ENCODE measurements at regions not wholly inside any gene's neighbourhood (a gene's known extent, or its start where the extent isn't known, plus 50 kb on each side); places are given as distances from the start of the nearest gene placed in this dataset.

GRCh38 chr5:67299231-67299735 lies 102.7 kb upstream of the CD180 start:
- Histone ChIP-seq H3K27me3 (ENCODE audit: insufficient read depth) (no peaks in the 10 kb centered on the region), H3K9ac (no peak overlapping the region), H3F3A (replicated peaks; ENCODE audit: insufficient read depth) (peaks cover 17% of the 10 kb centered on the region), H3K27ac (ENCODE audit: low read depth in 2 of 2, low read length in 1 of 2) (no peak overlapping the region), H3K9me3 (no peaks in the 10 kb centered on the region), H2AFZ (ENCODE audit: low read depth) (no peak overlapping the region), H3K36me3 (replicated peaks in 1 of 2; ENCODE audit: control insufficient read depth in 1 of 2, insufficient read depth in 2 of 2, low read length in 1 of 2) (no peaks in the 10 kb centered on the region), H3K4me1 (ENCODE audit: control insufficient read depth in 1 of 2, insufficient read depth in 2 of 2, low read depth in 1 of 2, low read length in 1 of 2) (peaks cover 0 to 37% of the 10 kb centered on the region in 2 experiments; a peak in 3 of 4 replicates), H3K79me2 (ENCODE audit: insufficient read depth) (no peaks in the 10 kb centered on the region), H3K9me2 (no peaks in the 10 kb centered on the region), H3K4me3 (ENCODE audit: low read depth in 2 of 2, low read length in 1 of 2) (no peak overlapping the region), H3K4me2 (no peak overlapping the region), H4K20me1 (ENCODE audit: insufficient read depth) (no peaks in the 10 kb centered on the region)
- ChIA-PET POLR2A (no interaction called here), CTCF (no interaction called here)
- no peak for DNase-seq
- no peak for TF ChIP-seq SIN3A (IDR thresholded peaks at IDR 0.05; ENCODE audit: borderline replicate concordance, low read depth, low read length)
- TF ChIP-seq CHD2 (IDR thresholded peaks at IDR 0.05; ENCODE audit: low read length, partially characterized antibody) = no peak
- no peak for TF ChIP-seq USF1 (IDR thresholded peaks at IDR 0.05; ENCODE audit: borderline replicate concordance, low read depth)
- TF ChIP-seq FOSL2 (IDR thresholded peaks at IDR 0.05; ENCODE audit: borderline replicate concordance, low read depth) = no peak
- no peak for TF ChIP-seq GABPA (IDR thresholded peaks at IDR 0.05; ENCODE audit: low read depth)
- 95% methylated on average over 2 of the region's 2 CpGs for WGBS (ENCODE audit: low lambda C conversion rate)

DNA sequence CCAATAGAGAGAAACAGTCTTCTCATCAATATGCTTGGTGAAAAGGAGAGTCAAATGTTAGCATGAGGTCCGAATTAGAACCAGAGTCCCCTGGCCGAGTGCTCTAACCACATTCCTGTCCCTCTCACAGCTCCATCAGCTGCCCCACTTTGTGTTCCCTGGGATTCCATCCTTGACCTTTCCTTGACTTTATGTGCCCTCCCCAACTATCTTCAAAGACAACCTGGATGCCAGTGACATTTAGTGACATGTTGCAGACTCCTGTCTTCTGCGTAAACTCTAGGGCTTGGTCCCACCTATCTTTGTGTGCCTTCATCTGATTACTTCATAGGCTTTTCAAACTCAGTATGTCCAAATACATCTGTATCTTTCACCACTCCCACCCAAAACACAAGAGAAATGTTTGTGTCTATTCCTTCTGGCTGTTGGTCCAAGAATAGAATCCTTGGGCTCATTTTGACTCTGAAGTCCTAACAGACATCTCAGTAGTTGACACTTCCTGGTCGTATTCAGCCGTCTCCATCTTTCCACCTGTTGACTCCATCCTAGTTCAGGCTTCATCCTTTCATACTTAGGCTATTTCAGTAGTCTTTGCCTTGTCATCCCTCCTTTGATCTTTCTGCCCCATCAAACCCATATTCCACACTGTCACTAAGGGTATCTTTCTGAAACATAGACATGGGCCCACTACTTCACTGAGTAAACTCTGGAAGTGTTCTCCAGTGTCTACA lies 101.4 kb upstream of the CD180 start:
- H3K79me2 ChIP-seq (ENCODE audit: insufficient read depth) = no peaks in the 10 kb centered on the region
- H3F3A ChIP-seq (replicated peaks; ENCODE audit: insufficient read depth) = peaks cover 14% of the 10 kb centered on the region
- no peak overlapping the region for H3K27ac ChIP-seq (ENCODE audit: low read depth in 2 of 2, low read length in 1 of 2)
- H3K4me1 ChIP-seq (ENCODE audit: control insufficient read depth in 1 of 2, insufficient read depth in 2 of 2, low read depth in 1 of 2, low read length in 1 of 2) = peaks cover 0 to 25% of the 10 kb centered on the region in 2 experiments; a peak in 3 of 4 replicates
- H3K9me3 ChIP-seq = no peaks in the 10 kb centered on the region
- no peaks in the 10 kb centered on the region for H3K36me3 ChIP-seq (replicated peaks in 1 of 2; ENCODE audit: control insufficient read depth in 1 of 2, insufficient read depth in 2 of 2, low read length in 1 of 2)
- DNase-seq = no peak
- H2AFZ ChIP-seq (ENCODE audit: low read depth) = no peak overlapping the region
- H3K4me3 ChIP-seq (ENCODE audit: low read depth in 2 of 2, low read length in 1 of 2) = no peak overlapping the region
- no peak overlapping the region for H3K9ac ChIP-seq
- ChIA-PET CTCF (interaction anchor here (0.8 kb wide), 1 partner anchor 12 kb away, joined by 3 read pairs; no protein-coding TSS in a partner anchor), POLR2A (no interaction called here)
- no peaks in the 10 kb centered on the region for H3K27me3 ChIP-seq (ENCODE audit: insufficient read depth)
- H3K9me2 ChIP-seq = no peaks in the 10 kb centered on the region
- TF ChIP-seq USF2 (IDR thresholded peaks at IDR 0.05; ENCODE audit: borderline replicate concordance, low read depth, low read length) (no peak), GABPA (IDR thresholded peaks at IDR 0.05; ENCODE audit: low read depth) (no peak), EP300 (IDR thresholded peaks at IDR 0.05; ENCODE audit: borderline replicate concordance in 1 of 2, low read depth in 1 of 2, low read length in 1 of 2) (no peak), GATA2 (CRISPR knock-in tag; IDR thresholded peaks at IDR 0.05) (no peak)
- TF ChIP-seq, protein P1, sequence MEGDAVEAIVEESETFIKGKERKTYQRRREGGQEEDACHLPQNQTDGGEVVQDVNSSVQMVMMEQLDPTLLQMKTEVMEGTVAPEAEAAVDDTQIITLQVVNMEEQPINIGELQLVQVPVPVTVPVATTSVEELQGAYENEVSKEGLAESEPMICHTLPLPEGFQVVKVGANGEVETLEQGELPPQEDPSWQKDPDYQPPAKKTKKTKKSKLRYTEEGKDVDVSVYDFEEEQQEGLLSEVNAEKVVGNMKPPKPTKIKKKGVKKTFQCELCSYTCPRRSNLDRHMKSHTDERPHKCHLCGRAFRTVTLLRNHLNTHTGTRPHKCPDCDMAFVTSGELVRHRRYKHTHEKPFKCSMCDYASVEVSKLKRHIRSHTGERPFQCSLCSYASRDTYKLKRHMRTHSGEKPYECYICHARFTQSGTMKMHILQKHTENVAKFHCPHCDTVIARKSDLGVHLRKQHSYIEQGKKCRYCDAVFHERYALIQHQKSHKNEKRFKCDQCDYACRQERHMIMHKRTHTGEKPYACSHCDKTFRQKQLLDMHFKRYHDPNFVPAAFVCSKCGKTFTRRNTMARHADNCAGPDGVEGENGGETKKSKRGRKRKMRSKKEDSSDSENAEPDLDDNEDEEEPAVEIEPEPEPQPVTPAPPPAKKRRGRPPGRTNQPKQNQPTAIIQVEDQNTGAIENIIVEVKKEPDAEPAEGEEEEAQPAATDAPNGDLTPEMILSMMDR (IDR thresholded peaks at IDR 0.05) = no peak
- H4K20me1 ChIP-seq (ENCODE audit: insufficient read depth) = no peaks in the 10 kb centered on the region
- no peak overlapping the region for H3K4me2 ChIP-seq
- 89% methylated on average over 4 of the region's 5 CpGs for WGBS (ENCODE audit: low lambda C conversion rate)
